HG03135 (cell line): ENCODE measurements at regions not wholly inside any gene's neighbourhood (a gene's known extent, or its start where the extent isn't known, plus 50 kb on each side); places are given as distances from the start of the nearest gene placed in this dataset.

ENCODE experiments used
- ATAC-seq: cut with Tn5 transposase; IDR thresholded peaks from one replicate; pipeline ENCODE4 v1.9.1; 2021; ENCODE audit warnings: mild to moderate bottlenecking, moderate library complexity; ENCODE audit not compliant: unreplicated experiment

DNA sequence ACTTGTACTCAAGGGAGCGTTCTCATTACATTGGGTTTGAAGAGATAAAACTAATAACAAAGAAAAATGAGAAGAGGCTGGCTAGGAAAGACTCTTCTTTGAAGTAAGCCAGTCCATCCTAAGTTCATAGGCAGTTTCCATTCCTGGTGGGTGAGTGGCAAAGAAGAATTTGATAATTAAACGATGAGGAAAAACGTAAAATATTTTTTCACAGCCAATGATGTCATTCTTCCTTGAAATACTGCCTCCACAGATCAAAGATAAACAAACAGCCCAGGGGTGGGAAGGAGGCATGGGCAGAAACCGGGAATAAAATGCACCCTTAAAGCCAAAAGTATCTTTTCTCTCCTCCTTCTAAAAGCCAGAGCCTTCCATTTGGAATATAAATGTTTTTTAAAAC, 346.6 kb downstream of the PMP22 start:
- no peak for ATAC-seq

DNA sequence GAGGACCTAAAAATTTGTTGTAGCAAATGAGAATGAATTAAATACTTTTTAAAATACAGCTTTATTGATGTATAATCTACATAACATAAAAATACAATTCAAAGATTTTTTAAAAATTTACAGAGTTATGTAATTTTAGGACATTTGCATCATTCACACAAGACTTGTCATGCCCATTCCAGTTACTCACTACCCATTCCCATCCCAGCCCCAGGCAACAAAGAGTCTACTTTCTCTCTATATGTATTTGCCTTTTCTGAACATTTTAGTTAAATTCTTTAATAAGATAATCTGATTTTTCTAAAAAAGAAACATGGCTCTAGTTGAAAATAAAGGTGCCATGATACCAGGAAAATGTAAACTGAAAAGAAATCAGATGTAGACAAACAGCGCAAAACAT, 354.2 kb downstream of the PMP22 start:
- no peak for ATAC-seq

DNA sequence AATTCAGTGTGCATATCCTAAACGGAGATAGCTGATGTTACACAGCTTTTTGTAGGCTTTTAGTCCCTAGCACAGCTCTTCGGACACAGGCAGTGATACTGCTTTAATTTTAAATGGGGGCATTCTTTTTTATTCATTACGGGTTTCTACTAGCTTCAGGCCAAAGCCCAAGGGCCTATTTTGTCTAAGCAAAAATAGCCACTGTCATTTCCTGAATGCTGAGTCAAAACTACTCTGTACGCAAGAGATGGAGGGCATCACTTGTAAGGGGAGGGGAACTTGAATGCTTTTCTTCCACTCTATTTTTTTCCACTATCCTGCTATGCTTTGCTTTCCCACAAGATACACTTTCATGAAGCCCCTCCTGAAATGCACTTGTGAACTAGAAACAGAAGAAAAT, 360.7 kb downstream of the PMP22 start:
- no peak for ATAC-seq

DNA sequence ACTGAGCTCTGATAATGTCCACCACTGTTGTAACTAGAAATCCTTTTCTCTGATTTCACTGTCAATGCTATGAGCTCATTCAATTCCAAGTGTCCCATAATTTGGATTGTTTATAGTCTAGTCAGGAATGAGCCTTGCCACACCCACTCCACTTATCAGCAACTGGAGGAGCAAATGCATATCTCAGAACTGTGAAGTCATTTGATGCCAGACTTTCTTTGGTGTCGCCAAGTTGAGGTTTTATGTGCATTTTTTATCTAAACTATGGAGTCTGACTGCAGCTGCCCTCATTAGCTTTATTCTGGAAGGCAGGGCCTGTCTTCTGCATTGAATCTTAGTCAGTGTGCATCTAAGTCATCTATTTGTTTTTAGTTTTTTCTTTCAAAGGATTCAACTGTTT, 361.3 kb downstream of the PMP22 start:
- no peak for ATAC-seq

DNA sequence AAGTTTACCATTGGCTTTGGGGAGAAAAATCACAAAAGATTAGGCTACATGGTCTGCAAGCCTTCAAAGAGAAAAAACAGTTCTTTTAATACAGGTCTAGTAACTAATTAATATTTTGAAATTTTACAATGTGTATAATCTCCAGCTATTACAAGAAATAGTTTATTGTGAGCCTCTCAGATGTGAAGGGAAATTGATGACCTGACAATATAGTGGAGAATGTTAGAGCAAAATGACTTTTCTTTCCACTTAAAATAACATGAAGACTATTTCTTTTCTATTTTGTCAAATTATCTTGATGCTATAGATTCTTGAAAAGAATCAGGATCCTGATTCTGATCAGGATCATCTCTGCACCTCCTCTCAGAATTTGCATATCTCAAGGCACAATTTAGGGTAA, 362.3 kb downstream of the PMP22 start:
- no peak for ATAC-seq

DNA sequence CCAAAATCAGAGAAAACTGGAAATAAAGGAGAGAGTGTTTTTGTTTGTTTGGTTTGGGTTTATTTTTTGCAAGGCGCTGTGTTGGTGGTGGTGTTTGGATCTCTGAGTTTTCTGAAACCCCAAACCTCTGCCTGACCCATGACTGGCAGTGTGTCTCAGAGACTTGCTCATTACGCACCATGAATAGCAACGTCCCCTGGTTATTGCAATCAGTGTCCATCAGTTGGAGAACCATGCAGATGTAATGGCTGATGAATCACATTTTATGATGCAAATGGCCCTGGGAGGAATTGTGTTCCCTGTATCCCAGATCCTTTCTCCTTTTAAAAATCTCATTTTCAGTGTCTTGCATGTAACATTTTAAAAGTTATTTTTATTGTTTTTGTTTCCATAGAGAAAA, 362.8 kb downstream of the PMP22 start:
- ATAC-seq, result no peak

DNA sequence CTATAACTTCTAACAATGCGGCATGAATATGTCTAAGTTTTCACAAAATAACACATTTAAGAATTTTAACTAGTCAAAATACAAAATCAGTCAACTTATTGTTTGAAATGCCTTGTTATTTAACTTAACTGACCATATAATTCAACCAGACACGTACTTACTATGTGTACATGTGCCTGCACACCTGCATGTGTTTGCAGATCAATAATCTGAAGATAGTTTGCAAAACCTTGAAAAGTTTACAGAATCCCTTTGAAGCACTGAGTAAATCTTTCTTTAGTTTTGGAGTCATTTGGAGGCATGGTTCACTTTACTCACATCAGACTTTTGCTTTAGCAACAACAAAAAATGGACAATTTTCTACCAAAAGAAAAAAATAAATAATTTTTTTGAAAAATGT, 363.8 kb downstream of the PMP22 start:
- ATAC-seq, result no peak

DNA sequence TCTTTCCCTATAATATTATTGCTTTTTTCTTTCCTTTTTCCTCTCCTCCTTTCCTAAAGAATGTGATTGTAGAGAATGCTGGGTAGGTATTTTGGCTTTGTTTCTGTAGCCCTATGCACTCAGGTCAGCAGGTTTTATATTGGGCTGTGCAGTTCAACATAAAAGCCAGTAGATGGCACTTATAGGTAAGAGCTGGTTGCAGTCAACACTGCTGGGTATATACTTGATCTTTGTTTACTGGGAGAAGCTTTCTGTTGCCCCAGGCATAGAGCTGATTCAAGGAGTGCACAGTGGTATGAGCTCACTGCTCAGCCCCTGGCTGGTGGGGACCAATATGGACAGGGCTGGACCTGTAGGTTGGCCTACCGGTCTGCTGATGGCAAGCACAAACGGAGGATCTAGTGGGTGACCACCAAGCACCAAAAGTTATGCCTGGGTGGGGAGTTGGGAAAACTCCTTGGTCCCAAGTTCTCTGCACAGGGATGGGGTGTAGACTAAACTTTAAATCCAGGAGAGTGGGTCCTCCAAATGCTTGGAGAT, 378.9 kb downstream of the PMP22 start:
- no peak for ATAC-seq

DNA sequence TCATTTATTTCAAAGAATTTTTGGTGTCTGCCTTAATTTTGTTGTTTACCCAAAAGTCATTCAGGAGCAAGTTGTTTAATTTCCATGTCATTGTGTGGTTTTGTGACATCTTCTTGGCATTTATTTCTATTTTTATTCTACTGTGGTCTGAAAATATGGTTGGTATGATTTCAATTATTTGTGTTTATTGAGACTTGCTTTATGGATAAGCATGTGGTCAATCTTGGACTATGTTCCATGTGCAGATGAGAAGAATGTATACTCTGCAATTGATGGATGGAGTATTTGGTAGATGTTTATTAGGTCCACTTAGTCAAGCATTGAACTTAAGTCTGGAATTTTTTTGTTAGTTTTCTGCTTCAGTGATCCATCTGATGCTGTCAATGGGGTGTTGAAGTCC, 383.0 kb downstream of the PMP22 start:
- ATAC-seq, result no peak

DNA sequence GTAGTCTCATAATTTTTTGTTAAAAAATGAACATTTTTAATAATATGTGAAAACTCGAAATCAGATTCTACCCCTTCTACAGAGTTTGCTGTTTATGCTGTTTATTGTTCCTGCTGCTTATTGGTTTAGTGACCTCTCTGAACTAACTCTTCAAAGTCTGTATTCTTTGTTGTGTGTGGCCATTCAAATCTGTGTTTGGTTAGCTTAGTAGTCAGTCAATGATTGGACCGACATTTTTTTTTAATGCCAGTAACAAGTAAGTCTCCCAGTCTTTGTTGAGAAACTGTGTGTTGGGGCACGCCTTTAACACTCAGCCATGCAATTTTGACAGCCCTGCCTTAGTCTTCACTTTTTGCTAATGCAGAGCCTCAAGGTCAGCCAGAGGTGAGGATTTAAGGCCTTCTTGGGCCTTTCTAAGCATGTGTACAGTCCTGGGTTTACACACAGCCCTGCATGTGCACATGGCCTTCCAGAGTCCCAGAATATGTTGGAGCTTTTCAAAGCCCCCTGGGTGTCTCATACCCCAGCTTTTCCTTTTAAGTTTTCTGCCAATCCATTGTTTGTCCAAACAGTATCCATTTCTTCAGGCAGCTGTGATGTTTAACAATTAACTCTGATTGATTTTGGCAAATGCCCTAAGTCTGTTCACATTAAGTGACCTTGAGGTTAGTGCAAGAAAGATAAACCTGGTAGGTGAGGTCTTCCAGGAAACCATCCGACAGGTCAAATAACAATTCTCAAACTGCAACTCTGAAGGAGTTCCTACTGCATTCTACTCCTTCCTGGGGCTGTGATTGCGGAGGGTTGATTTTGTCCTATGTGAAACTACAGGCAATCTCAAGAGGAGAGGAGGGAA, 389.3 kb downstream of the PMP22 start:
- no peak for ATAC-seq

DNA sequence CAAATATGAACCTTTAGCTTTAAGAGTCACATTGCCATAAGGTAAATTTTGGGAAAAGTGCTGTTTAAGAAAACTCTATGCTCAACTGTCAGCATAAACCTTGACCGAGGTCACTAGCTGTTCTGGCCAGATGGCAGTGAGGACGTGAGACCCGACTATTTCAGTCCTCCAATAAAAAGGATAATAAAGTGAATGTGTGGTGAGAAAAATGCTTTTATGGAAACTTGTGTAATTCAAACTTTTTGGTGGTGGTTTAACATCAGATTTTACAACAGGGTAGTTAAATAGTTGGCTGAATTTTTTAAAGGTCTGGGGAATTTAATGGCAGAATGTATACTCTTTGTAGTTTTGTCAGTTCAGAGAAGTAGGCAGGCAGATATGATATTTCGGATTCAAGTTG, 391.1 kb downstream of the PMP22 start:
- ATAC-seq, result no peak

DNA sequence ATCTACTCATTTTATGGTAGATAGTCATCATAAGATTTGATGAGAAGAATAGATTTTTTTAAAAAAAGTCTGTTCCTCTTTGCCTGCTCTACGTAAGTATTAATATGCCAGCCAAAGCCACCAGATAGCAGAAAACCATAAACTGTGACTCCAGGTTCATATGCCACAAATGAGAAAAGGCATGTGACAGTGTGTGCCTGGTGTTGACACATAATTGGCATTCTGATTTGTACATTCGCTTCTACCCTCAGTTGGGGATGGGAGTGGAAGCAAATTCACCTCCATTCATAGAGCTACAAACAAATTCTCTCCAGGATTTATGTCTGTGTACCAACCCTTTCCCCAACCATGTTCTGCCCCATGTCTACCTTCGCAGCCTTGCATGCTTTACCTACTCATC, 391.6 kb downstream of the PMP22 start:
- ATAC-seq, result no peak

DNA sequence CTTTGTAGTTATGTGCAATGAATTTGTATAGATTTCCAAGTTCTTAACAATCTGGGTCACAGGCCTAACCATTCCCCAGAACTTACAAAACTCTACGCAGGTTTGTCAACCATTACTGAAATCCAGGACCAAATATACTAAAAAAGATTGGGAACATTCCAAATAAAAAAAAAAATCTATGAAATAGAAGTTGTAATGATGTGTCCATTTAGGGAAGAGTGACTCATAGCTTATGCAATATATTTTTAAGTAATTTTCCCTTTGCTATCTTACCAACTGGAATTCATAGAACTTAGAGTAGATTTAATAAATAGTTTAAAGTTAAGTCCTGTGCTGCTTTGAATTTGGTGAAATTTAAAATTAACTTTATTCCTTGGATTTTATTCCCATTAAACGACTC, 393.2 kb downstream of the PMP22 start:
- ATAC-seq, result no peak

DNA sequence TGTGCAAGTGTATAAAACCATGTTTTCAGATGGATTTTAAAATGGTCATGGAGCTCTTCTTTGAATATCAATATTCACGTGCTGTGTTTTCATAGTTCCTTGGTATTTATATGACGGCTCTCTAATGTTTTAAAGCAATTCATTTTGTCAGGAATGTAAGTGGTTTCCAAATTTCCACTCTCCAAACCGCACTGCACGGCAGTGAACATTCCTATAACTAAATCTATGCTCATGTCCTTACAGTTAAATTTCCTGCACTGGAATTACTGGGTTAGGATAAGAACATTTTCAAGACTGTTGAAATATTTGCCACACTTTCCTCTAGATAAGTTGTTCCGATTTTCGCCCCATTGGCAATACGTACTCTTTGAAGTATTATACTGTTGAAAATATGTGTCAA, 398.9 kb downstream of the PMP22 start:
- no peak for ATAC-seq

DNA sequence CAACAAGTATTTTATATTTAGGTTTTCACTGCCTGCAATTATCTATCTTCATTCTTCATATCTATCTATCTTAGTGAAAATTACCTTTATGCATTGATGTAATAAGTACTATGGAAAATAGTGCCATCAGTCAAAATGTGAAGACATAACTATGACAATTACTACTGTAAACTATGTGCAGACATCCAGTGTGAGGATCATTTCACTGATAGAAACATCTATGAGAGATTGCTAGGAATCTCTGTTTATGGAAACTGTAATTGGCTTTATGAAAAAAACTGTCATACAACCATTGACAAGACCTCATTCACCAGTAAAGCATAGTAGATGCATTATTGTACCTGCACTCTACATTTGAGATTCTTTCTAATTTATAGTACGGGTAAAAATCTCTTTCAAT, 401.0 kb downstream of the PMP22 start:
- ATAC-seq, result no peak

DNA sequence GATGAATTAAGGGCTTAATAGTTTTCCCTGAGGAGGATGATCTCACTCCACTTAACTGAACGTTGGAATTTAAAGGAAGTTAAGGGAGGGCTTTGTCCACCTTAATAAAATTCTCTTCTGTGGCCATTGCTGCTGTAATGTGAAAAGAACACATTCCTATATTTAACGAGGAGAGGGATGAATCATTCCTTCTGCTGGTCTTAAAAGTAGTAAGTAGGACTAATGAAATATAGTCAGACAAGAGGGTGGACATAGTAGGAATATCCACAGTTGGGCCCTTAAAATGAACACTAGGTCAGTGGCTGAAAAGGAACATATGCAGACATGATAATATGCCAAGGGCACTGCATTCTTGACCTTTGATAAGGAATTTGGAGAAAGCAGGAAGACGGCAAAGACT, 405.6 kb downstream of the PMP22 start:
- no peak for ATAC-seq

DNA sequence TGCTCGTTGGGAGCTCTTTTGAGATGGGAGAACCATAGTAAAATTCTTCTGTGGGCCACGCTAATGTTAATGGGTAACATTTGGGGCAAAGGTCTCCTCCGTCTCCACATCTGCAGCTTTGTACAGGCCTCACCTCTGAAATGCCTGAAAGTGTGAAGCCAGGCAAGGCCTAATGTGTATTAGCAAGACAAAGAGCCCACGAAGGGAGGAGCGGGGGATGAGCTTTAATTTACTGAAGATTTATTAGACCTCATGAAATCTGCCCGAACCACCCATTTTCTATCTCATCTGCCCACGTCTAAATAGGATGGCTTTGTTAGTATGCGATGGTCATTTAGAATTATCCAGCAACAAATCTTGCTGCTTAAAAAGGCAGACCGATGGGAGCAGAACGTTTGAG, 408.9 kb downstream of the PMP22 start:
- no peak for ATAC-seq

DNA sequence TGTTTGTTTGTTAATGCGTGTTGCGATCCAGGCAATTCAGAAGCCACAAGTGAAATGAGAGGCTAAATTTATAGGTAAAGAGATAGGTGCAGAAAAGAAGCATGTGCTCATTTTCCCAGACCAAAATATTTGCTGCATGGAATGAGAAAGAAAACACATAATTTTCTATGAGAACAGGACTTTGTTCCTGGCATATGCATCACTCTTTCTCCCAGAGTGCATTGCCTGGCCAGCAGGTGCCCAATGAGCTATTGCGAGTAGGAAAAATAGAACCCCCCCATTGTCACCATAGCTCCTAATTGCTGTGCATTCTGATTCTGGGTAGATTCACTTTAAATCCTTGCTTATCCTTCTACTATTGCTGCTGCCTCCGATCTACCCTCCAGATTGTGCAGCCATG, 410.4 kb downstream of the PMP22 start:
- no peak for ATAC-seq

DNA sequence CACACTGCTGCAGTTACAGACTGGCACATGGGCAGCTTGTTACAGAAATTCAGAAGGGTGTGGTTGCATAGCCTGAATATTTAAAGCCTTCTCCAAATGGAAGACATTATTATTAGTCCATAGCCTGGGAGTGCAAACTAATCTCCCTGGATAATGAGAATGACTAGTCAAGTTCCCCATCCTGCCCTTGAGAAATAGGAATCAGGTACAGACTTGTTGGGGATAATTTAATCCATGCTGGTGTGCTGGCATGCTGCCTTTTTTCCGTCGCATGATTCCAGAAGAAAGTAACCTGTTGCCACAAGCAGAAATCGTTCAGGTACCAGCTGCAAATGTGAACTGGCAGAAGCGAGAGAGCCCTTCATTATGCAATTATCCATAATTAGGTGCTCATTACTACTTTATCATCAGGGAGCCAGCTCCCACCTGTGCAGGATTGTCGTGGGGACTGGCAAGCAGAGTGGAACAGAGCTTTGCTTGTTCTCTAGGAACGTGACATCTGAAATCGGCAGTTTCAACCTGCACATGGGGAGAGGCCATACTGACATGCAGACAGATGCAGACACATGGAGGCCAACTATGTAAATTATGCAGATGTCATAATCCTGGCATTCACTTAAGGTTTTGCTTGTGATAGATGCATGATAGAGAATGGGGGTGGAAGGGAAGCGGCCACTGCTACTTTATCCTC, 419.4 kb downstream of the PMP22 start:
- no peak for ATAC-seq

DNA sequence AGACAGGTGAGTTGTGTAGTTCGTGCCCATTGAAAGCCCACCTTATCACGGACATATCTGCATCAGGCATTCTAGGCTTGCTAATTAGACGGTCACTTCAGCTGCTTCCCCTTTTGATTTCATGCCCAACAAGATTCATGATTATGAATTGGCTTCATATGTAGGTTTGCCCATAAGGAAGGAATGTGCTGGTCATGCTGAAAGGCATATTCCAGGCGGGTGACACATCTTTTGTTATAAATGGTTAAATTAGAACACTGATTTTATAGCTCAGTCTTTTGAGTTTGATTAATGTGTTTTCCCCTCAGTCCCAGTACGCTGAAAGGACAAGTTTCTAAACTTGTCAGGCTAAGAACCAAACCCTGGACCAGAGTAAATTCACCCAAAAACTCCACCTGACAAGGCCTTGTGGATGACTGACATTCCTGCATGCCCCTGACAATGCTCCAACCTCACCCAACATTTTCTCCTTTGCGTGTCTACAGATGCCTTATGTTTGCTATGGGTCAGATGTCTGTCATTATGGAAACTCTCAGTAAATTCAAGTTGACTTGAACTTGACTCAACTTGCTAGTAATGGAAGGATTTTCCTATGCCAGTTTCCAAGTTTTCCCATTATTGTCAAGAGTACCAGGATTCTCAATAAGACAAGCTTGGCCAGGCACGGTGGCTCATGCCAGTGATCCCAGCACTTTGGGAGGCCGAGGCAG, 421.9 kb downstream of the PMP22 start:
- ATAC-seq, result no peak

DNA sequence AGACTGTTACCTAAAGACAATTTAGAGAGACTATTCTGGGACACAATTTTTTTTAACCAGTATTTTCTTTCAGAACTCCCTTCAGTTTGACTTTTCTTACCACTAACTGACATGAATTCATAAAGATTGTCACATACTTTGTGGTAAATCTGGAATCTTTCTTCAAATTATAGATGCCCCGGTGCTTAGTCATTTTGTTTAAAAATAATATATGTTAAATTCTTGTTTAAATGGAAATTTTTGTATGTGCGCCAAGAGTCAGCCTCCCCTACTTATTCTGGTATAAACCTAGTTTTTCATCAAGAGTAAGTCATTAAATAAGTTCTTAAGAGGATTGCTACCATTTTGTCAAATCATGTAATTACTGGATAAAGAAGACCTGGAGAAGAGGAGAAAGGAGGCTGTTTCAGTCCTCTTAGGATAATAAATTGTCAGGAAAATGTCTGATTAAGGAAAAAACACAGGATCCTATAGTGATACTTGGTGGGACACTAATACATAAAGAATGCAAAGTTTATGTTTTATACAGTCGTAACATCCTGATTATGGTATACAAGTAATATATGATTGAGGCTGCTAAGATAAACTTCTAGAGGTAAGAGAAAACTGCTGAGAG, 424.4 kb downstream of the PMP22 start:
- ATAC-seq, result no peak
